Activated B cell treated with CpG ODN at 0.5 μM for 24 hours (primary cell): ENCODE measurements at regions not wholly inside any gene's neighbourhood (a gene's known extent, or its start where the extent isn't known, plus 50 kb on each side); places are given as distances from the start of the nearest gene placed in this dataset.
"Not testable (repeated sequence)": the region's sequence is repeated elsewhere in the genome, so short reads cannot be mapped to it uniquely, and the experiment has no call there.

ENCODE experiments used
- ATAC-seq: fragments of 200-7000 bp; cut with Tn5 transposase; one replicate; pipeline ENCODE4 v1.10.0; 2021; ENCODE audit warnings: low read depth, mild to moderate bottlenecking, moderate library complexity
- CTCF ChIA-PET: fragments of 350-600 bp; sonication (Branson Sonifier 250); formaldehyde crosslinking; loops from one replicate; lab custom pipeline; 2021; ENCODE audit warnings: antibody characterized with exemption; lab: Charles Lee
- POLR2A ChIA-PET: fragments of 350-600 bp; sonication (Branson Sonifier 250); formaldehyde crosslinking; loops from one replicate; lab custom pipeline; 2021; ENCODE audit warnings: antibody characterized with exemption; lab: Charles Lee
- DNase-seq: peaks from one replicate; pipeline ENCODE4 v3.0.0; 2022
- H3K27ac Mint-ChIP-seq: one replicate; pipeline ENCODE4 v1.8.0; 2020; ENCODE audit warnings: mixed read lengths
- H3K27me3 Mint-ChIP-seq: one replicate; pipeline ENCODE4 v1.8.0; 2021; ENCODE audit warnings: mixed read lengths
- H3K36me3 Mint-ChIP-seq: one replicate; pipeline ENCODE4 v1.8.0; 2021; ENCODE audit warnings: low read depth, mixed read lengths
- H3K4me1 Mint-ChIP-seq: one replicate; pipeline ENCODE4 v1.8.0; 2021; ENCODE audit warnings: mixed read lengths
- H3K4me3 Mint-ChIP-seq: one replicate; pipeline ENCODE4 v1.8.0; 2020; ENCODE audit warnings: mild to moderate bottlenecking, mixed read lengths
- H3K9me3 Mint-ChIP-seq: one replicate; pipeline ENCODE4 v1.8.0; 2020; ENCODE audit warnings: mixed read lengths
- CTCF ChIP-seq: fragments of 200-600 bp; IDR thresholded peaks from one replicate; pipeline ENCODE4 v1.8.0; 2022; ENCODE audit warnings: antibody characterized with exemption, mild to moderate bottlenecking
- intact Hi-C: fragments of 100-400 bp; cut with micrococcal nuclease; formaldehyde crosslinking; loops from one replicate; pipeline ENCODE4 v1.15.1; 2024

GRCh38 chr5:129284010-129284409 is 176.1 kb upstream of the ADAMTS19 start:
- ChIA-PET CTCF (no interaction called here), POLR2A (no interaction called here)
- H3K4me1 Mint-ChIP-seq: no peaks in the 10 kb centered on the region
- no peak for DNase-seq
- no peak overlapping the region for H3K4me3 Mint-ChIP-seq
- H3K36me3 Mint-ChIP-seq: no peaks in the 10 kb centered on the region
- H3K27ac Mint-ChIP-seq: no peak overlapping the region
- TF ChIP-seq CTCF: no peak
- H3K9me3 Mint-ChIP-seq: peaks cover 7% of the 10 kb centered on the region
- no peaks in the 10 kb centered on the region for H3K27me3 Mint-ChIP-seq
- no peak for ATAC-seq
- intact Hi-C loops: no loop called here

GRCh38 chr5:129294216-129294615 is 165.9 kb upstream of the ADAMTS19 start:
- H3K27me3 Mint-ChIP-seq, POLR2A ChIA-PET, H3K36me3 Mint-ChIP-seq, intact Hi-C loops, H3K27ac Mint-ChIP-seq, CTCF ChIA-PET, H3K4me3 Mint-ChIP-seq, DNase-seq, H3K9me3 Mint-ChIP-seq, H3K4me1 Mint-ChIP-seq, ATAC-seq: not testable (repeated sequence)

GRCh38 chr5:129306725-129307124 is 153.4 kb upstream of the ADAMTS19 start:
- Mint-ChIP-seq H3K27ac (no peak overlapping the region), H3K36me3 (no peaks in the 10 kb centered on the region), H3K4me1 (no peaks in the 10 kb centered on the region), H3K4me3 (no peak overlapping the region), H3K9me3 (peaks cover 20% of the 10 kb centered on the region), H3K27me3 (no peaks in the 10 kb centered on the region)
- CTCF ChIA-PET: no interaction called here
- intact Hi-C loops: no loop called here
- POLR2A ChIA-PET: no interaction called here
- ATAC-seq (no peak), DNase-seq (no peak)
- no peak for TF ChIP-seq CTCF

- CTCF ChIA-PET: no interaction called here
- Mint-ChIP-seq H3K27me3 (no peaks in the 10 kb centered on the region), H3K36me3 (no peaks in the 10 kb centered on the region), H3K4me1 (no peaks in the 10 kb centered on the region), H3K9me3 (peaks cover 22% of the 10 kb centered on the region), H3K27ac (no peak overlapping the region), H3K4me3 (no peak overlapping the region)
- POLR2A ChIA-PET: no interaction called here
- TF ChIP-seq CTCF: no peak
- ATAC-seq (no peak), DNase-seq (no peak)
- intact Hi-C loops: no loop called here
These were observed 137.1 kb upstream of the ADAMTS19 start for GRCh38 chr5:129322968-129323367.

- Mint-ChIP-seq H3K27me3 (no peaks in the 10 kb centered on the region), H3K4me1 (peaks cover 14% of the 10 kb centered on the region), H3K36me3 (no peaks in the 10 kb centered on the region), H3K27ac (no peak overlapping the region), H3K4me3 (no peak overlapping the region), H3K9me3 (peaks cover 20% of the 10 kb centered on the region)
- CTCF ChIA-PET: no interaction called here
- POLR2A ChIA-PET: no interaction called here
- DNase-seq (no peak), ATAC-seq (no peak)
- intact Hi-C loops: no loop called here
- no peak for TF ChIP-seq CTCF
These were observed 118.8 kb upstream of the ADAMTS19 start for GRCh38 chr5:129341306-129341705.

GRCh38 chr5:129342796-129343195 is 117.3 kb upstream of the ADAMTS19 start:
- no peaks in the 10 kb centered on the region for H3K36me3 Mint-ChIP-seq
- H3K4me1 Mint-ChIP-seq: peaks cover 14% of the 10 kb centered on the region
- H3K27me3 Mint-ChIP-seq: no peaks in the 10 kb centered on the region
- ATAC-seq (no peak), DNase-seq (no peak)
- peaks cover 10% of the 10 kb centered on the region for H3K9me3 Mint-ChIP-seq
- CTCF ChIA-PET: no interaction called here
- H3K4me3 Mint-ChIP-seq: no peak overlapping the region
- intact Hi-C loops: no loop called here
- POLR2A ChIA-PET: no interaction called here
- no peak overlapping the region for H3K27ac Mint-ChIP-seq
- no peak for TF ChIP-seq CTCF
